Right forelimb (tissue), 1 donor: ENCODE measurements at regions not wholly inside any gene's neighbourhood (a gene's known extent, or its start where the extent isn't known, plus 50 kb on each side); places are given as distances from the start of the nearest gene placed in this dataset.

Source experiments
- DNase-seq: peaks from one replicate; pipeline ENCODE4 v3.0.0-alpha.2; 2018

DNA sequence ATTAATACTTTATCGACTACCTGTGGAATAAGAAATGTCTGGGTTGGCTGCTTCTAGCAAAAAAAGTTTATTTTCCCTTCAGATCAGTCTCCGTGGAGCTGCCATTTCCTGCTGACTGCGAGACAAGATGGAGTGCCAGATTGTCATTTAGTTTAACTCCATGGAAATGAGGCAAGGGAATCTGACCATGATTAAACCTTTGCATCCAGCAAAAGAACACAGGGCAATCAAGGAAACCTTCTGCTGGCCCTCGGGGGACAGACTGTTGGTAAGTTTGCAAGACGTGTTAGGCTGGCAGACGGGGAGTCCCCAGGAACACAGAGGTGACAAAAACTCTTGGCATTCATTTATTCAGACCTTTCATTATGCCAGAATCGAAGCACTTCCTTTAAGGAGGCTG lies 52.2 kb upstream of the SPACA1 start:
- DNase-seq, result no peak

DNA sequence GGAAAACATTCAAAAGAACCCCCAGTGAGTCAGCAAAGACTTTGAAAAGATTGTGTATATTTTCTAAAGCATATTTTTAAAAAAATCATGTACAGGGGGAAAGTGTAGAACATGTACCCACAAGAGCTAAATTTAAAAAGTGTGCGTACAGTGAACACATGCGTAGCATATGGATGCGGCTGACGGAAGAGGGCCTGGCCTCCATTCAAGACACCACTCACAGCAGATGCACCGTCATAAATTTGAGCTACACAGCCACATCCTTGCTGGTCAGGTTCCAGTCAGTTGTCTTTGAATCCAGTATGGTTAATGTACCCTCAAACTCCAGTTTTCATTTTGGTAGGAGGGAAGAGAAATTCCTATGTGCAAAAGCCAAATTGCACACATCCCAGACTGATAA lies 54.3 kb upstream of the SPACA1 start:
- peak; percentile 62 for DNase-seq

DNA sequence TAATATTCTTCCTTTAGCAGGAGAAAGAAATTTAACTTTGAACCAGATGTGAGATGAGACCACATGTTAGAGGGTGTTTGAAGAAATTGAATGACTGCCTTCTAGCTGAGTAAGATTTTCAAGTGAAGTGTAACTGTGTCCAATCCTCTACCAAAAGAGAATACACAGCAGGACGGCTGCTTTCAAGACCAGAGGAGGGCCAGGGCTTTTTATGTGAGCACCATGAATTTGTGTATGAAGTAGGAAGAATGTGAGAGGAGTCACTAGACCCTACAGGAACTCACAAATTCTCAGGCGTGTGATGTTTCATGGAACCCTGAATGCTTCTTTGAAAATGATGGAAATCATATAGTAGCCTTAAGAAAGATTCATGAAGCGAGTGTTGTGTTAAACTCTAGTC lies 56.8 kb upstream of the SPACA1 start:
- no peak for DNase-seq

DNA sequence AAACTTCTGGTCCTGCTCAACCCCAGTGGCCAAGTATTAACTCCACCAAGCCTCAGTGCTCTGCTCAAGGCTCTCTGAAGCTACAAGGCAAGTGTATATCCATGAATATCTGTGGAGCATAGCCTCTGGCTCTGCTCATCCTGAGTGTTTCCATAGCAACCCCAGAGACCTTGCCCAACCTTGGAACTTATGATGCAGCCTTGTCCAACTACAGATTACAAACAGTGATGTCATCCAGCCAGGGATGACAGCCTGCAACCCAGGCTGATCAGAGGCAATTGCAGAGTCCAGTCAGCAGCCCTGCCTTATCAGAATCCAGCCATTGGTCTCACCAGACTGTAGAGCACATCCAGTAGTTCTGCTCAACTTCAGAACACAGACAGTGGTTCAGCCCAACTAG lies 65.5 kb upstream of the SPACA1 start:
- DNase-seq, result no peak

DNA sequence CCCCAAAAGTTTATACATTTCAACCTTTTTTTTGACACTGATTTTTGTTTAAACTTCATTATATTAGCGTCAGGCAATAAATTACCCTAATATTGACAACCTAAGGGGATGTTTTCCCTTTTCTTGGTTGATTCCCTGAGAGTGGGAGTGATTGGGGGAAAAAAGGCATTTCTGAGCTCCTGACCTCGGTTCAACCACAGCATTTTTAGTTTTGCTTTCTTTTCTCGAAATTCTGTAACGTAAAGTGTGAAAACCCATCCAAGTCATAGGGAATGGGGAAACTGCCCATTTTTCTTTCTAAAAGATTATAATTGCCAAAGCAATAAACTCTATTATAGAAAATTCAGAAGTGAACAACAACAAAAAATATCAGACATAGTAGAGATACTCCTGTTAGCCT lies 67.9 kb upstream of the SPACA1 start:
- DNase-seq, result no peak

DNA sequence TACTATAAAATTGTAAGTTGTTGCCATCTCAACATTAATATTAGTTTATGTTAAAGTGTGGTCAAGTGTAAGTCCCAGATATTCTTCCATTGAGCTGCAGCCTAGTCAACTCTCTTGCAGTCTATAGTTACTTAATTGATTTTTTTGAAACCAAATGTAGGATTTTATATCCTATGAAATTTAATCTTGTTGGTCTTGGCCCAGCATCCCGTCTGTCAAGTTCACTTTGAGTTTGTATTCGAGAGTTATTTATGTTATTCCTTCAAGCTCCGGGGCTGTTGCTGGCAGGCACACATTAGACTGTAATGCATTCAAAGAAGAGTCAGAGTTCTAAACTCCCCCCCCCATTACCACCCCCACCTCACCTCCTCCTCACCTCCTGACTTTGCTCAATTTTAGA lies 71.0 kb upstream of the SPACA1 start:
- no peak for DNase-seq

DNA sequence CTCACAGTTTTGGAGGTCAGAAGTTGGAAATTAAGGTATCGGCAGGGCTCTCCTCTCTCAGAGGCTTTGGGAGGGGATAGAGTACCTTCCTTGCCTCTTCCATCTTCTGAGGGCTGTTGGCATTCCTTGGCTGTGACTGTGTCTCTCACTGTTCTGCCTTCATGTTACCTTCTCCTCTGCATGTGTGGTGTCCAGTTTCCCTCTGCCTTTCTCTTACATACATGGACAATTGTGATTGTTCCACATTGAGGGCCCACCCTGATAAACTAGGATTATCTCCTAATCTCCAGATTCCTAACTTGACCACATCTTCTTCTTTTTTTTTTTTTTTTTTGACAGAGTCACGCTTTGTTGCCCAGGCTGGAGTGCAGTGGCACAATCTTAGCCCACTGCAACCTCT lies 72.1 kb upstream of the SPACA1 start:
- no peak for DNase-seq

DNA sequence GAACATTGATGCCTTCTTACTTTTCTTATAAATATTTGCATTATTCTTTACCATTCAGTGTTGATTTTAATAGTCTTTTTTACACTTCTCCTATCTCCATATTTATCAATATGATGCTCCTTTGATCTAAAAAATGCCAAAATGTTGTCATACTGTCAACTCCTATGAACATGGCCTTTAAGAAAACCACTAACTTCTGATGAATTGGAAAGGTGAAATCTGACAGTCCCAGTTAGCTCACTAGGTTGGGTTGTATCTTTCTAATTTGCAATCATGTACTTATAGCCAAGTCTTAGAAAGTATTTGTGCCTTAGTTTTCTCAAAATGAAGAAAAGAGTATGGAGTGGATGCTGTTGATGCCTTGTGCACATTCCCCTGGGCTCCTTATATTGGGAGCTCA lies 75.4 kb upstream of the SPACA1 start:
- DNase-seq, result no peak

DNA sequence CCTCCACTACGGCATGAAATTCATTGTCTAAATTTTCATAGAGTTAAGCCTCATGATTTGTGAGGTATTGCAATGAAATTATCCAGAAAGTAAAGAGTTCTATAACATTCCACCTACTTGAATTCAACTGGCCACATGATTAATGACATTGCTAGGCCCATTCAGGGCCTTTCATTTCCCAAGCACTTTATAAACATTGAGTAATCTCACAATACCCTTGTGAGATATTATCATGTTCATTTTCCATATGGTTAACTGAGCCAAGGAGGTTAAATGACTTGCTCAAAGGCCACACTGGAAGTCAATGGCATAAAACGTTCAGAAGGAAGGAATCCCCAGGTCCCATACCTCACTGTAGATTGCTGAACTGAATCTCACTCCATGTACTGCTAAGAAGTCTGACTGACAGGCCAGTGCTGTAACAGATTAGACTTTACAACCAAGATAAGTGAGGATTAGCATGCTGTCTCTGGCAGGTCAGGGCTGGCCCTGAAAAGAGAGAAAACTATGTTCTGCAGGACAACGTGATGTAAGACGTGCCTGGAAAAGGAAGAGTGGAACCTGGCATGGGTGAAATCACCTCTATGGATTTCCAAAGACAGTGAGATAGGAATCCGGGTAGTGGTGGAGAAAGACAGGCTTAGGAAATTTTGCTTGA lies 75.9 kb upstream of the SPACA1 start:
- no peak for DNase-seq

DNA sequence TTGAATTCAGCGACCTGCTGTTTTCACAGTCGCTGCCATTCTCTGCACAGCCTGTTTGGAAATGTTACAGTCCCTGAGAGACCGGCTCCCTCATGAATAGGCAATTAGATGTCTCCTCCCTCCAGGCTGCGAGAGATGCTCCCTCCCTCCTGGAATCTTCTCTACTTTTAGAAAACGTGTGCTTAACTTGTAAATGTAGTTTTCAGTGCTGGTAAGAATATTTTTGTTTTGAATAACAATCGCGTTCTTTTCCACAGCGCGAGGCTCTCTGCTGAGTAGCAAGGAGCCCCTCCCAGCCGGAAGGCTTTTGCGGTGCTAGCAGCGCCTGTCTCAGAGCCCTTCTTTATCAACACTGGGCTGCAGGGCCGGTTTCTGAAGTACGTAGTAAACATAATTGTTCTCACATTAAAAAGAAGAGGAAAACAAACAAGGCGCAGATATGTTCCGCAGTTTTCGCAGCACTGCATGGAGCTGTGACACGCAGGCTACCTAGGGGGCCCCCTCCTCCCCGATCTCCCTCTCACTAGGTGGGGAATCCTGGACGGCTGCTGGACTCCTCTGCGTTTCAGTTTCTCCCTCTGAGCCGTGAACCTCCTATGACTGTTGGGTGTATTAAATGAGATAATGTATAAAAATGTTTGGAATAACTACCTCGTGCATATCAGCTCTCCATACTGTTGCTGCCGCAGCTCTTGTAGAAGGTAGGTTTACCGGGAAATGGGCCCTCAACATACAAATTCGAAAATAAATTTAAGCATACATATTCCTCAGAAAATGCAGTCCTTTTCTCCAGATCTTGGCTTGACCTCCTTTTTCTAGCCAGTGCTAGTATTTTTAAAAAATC lies 79.0 kb upstream of the SPACA1 start:
- no peak for DNase-seq

DNA sequence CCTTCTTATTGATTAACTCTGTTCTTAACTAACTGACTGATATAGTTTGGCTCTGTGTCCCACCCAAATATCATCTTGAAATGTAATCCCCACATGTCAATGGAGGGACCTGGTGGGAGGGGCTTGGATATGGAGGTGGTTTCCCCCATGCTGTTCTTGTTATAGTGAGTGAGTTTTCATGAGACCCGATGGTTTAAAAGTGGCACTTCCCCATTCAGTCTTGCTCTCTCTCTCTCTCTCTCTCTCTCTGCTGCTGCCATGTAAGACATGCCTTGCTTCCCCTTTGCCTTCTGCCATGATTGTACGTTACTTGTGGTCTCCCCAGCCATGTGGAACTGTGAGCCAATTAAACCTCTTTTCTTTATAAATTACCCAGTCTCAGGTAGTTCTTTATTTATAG lies 81.8 kb upstream of the SPACA1 start:
- DNase-seq, result no peak

DNA sequence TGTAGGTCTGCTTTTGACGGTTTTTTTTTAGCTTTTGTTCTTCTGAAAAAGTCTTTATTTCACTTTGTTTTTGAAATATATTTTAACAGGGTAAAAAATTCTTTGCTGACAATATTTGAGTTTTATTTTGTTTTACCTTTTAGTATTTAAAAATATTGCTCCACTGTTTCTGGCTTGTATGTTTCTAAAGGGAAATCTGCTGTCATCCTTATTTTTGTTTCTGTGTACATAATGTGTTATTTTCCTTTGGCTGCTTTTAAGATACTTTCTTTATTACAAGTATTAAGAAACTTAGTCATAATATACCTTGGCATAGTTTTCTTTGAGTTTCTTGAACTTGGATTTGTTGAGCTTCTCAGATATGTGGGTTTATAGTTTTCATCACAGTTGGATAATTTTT lies 88.6 kb upstream of the SPACA1 start:
- no peak for DNase-seq

DNA sequence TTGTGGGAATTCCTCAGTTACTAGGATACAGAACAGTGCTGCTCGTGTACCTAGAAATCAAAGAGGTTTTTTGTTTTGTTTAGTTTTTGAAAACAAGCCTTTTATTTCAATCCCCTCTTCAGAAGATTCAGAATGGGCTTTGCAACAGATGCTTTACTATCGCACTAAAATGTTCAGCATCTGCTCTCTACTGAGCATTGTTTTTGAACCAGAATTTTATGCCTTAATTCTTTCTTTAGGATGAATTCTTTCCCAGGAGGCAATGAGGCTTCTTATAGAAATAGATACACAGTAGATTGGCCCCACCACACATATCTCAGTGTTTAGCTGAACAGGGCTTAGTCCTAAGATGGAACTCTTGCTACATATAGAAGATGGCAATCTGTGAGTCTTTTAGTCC lies 95.9 kb upstream of the SPACA1 start:
- no peak for DNase-seq

DNA sequence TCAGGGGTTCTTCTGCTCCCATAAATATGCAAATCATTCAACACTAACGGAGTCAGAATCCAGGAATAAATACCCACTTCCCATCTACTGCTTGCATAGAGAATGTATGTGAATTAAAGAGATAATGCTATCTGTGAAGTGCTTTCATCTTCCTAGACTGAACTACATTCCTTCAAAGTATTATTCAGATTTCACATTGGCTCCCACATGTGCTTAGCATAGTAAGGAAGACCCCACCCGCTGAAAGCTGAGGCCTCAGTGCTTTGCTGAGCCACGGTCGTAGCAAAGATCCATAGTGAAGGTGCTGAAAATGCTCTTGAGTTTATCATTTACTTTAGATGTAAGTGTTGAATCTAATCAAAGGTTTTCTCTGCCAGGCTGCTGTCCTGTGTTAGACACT lies 97.0 kb upstream of the SPACA1 start:
- DNase-seq, result no peak

DNA sequence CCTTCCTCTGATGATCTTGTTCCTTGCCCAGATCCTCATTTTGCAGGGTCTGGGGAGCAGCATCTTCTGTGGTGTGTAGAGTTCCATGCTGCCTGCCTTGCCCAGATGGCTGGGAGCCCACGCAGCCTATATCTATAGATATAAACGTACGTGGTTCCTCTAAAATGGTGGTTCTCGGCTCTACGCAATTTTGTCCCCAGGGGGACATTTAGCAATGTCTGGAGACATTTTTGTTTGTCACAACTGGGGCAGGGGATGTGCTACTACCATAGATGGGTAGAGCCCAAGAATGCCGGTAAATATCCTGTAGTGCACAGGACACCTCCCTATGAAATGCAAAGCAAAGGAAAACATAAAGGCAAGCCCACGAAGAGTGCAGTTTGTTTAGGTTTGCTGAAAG lies 98.4 kb upstream of the SPACA1 start:
- no peak for DNase-seq

DNA sequence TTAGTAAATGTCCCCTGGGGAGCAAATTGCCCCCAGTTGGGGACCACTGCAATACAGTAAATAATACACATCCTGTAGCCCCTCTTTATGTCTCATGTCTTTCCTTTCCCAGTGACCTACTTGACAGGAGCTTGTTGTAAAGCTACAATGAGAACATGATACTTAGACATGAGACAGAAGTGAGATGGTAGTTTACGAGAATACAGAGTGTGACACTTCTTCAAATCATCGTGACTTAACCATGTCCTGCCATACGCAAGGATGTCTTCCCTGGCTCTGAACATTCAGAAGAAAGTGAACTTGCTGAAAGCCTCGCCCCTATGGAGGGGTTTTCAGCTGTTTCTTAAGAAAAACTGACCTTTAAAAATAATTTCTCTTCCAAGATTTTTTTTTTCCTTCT lies 101.0 kb upstream of the SPACA1 start:
- DNase-seq, result no peak

DNA sequence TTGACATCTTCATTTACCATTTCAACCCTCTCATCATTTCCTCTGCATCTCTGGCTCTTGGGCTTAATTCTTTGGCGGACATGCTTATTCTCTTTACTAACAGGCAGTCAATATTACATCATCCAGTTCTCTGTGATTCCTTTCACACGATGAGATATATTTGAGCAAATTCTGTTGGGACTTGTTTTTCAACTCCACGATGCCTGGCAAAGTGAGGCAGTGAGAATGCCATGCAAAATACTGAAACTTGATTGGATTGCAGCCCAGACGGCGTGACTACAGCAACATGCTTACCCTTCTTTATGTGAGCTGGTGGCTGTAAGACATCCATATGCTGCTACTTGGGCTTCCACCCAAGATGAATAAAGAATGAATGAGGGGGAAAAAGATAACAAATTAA lies 101.7 kb upstream of the SPACA1 start:
- no peak for DNase-seq

DNA sequence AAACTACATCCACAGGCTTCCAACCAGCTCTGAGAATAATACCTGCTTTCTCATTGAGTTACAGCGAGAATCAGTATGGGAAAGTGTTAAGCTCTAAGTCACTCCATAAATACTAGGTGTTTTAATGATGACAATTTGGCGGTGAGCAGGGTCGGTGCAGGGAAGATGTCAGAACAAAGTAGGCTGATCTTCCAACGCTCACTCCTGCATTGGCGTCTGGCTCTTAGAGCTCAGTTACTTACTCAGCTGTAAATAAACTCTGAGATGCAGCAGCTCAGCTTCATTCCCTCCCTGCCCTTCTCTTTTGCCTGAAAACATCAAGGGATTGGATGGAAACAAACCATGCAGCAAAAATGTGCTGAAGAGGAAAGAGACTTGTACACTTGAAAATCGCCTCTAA lies 102.5 kb upstream of the SPACA1 start:
- DNase-seq, result no peak

DNA sequence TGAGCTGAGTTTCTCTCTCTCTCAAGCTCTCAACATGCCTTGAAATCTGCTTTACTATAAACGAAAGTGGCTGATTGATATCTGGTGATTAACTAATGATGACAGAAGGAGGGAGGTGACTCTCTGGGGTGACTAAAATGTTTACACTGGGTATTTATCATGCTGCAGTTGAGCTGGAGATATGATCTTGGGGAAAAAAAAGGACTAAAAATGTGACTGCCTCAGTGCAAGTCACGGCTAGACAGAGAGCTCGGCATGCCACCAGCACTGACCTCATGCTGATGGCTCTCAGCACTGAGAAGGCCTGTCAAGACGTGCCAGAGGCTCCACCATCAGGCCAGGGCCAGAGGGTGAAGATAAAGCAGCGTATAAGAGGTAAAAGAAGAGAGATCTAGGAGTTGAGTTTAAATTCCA lies 103.1 kb upstream of the SPACA1 start:
- peak; percentile 62 for DNase-seq

DNA sequence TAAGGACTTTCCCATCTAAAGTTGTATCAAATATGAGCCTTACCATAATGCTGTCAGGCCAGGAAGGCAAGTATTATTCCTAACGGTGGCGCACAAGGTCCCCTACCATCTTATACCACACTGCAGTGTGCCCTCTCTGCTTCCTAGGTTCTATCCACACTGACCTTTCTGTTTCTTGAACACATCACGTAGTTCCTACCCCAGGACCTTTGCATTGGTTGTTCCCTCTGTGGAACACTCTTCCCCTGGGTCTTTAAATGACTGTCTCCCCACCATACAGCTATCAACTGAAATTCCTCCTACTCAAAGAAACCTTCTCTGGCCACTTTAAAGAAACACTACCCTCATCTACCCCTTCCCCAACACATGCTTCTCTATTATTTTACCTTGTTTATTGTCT lies 104.5 kb upstream of the SPACA1 start:
- no peak for DNase-seq

DNA sequence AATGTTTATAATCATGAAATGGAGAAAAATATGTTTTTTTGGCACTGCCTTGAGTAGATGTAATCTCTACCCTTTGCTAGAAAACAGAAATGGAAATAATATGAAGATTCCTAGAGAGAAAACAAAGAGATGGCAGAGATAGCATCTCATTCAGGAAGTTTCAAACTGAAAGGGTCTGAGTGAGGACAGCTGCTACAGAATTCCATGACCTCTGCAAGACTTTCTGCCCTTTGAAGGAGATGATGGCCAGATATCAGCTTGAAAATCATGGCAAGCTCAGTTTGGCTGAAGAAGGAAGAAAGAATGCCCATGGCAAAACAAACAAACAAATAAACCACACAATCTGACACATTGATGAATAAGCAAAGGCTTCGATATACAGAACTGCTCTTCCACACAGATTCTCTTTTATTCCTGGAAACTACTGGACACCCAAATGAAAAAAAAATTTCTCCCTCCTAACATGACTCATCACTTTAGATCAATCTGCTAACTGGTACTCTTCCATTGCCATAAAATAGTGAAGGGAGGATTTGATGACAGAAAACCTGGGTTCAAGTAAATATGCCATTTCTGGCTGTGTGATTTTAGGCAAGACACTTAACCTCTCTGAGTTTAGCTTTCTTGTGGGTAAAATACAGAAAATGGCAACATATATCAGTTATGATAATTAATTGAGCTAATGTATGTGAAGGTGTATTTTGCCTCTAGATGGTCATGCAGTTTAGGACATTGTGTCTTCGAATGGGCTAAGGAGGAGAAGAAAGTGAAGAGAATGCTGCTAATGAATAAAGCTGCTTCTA lies 105.9 kb upstream of the SPACA1 start:
- DNase-seq, result no peak

DNA sequence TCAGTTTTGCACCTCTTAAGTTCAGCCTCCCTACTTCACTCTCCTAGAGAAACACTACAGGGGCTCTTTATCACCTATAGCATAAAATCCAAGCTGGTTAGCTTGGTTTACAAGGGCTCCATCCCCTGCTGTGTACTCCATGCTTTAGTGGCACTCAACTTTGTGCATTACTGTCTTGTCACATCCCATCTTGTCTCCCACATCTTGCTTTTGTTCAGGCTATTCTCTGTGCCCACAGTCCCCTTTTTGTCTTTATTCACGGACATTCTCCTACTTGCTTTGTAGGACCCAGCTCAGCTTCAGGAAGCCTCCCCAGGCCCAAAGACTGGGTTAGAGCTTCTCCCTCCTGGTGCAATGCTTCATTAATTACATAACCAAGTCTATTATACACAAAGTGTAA lies 107.9 kb upstream of the SPACA1 start:
- no peak for DNase-seq

DNA sequence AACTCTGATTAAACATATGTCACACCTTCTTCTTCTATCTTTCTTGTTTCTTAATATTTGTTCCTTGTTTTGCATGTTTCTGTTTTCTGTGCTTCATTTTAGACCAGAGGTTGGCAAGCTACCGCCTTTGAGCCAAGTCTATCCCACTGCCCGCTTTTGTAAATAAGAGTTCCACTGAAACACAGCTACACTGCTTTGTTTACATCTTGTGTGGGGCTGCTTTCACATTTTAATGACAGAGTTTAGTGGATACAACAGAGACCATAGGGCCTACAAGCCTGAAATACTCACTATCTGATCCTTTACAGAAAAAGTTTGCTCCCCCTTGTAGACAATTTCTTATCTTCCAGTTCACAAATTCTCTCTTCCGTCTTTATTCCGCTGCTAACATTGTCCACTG lies 109.4 kb upstream of the SPACA1 start:
- no peak for DNase-seq

DNA sequence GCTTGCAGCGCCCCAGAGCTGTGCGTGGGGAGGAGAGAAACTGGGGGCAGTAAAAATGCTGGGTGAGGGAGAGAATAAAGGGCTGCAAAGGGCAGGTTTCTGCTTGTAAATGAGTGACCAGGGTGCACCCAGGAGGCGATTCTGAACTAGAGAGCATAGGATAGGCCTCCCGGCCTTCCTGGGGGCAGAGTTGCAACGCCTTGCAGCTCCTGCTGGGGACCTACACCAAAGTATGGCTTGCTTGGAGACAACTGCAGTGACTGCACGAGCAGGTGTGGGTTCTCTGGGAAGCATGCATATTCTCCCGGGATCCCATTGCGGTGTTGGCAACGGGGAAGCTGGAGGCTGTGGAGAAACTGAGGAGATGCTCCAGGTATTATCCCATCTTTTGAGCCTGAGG lies 111.6 kb upstream of the SPACA1 start:
- no peak for DNase-seq
